Endothelial cell of hepatic sinusoid (primary cell): ENCODE measurements at regions not wholly inside any gene's neighbourhood (a gene's known extent, or its start where the extent isn't known, plus 50 kb on each side); places are given as distances from the start of the nearest gene placed in this dataset.

Experiments used
- in situ Hi-C: cut with HindIII; loops from 2 replicates; pipeline ENCODE4 v1.10.0; 2017; ENCODE audit warnings: low sequenced_read_pairs

DNA sequence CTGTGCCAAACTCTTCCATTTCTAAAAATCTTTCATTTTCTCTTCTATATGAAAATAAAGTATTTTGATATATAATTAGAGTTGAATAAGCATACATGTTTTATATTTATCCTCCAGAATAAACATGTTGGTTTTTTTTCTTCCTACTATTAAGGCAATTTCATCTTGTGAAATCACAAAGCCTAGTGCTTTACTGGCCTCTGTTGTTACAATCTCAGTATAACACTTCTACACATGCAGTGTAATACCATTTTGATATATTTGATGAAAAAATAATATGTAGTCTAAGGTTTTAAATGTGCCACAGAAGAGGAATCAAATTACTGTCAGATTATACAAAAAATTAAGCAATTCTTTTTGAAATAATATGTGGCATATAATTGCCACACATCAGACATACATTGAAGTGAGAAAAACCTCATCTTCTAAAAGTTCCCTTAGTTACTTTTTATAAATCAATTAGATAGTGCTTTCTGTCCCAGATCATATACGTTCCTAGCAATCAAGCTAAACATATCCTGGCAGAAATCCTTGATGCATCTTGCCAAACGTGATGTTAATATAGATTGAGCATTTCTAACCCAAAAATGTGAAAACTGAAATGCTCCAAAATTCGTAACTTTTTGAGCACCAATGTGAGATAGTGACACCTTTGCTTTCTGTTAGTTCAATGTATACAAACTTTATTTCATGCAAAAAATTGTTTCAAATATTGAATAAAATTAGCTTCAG lies 225.1 kb upstream of the MANEA start:
- in situ Hi-C loops = no loop called here

GRCh38 chr6:95354551-95354950 lies 222.8 kb upstream of the MANEA start:
- in situ Hi-C loops = no loop called here

DNA sequence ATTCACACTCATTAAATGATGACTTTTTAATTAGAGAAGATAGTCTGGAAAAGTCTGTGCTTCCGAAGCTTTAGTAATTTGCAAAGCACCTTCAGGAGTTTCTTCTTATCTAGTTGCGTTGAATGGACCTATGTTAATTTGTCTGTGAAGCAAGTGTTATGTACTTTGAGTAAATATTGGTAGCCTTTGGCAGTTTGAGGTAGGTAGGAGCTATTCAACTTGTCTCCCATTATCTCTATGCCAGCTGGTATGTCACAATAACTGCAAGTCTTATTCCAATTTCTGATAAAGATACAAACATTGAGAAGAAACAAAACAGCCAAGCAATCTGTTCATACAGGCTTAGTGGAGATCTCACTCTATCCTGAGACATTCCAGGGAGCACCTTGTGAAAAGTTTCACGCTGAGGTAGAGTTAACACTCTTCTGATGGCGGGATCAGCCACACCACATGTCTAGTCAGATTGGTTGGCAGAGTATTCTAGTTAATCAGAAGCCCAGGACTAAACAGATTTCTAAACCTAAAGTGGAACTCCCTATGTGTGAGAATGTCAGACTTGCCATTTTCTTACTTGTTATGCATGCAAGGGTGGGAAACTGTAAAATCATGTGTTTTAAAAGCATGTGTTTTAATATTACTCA lies 219.8 kb upstream of the MANEA start:
- in situ Hi-C loops = no loop called here

DNA sequence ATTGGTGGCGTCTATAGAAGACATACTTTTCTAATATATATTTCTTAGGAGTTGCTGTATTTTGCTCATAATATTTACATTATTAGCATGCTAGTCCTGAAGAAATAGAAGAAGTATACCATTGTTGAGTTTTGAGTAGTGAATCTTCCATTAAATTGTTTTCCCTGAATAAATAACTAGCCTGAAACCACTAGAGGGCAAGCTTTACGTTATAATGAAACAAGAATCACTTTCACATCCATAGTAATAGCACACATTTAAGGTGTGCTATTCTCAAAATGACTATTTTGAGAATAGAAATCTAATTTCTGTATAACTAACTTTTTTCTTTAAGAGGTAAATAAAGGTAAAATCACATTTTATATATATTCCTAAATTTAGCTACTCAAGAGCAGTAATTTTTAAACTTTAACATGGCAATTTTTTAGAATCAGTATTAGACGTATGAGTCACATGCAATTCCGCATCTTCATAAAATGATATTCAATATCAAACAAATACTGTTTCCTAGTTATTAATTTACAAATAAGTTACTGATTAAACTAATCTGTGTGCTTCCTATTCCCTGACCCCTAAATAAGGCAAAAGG lies 213.2 kb upstream of the MANEA start:
- in situ Hi-C loops = no loop called here

DNA sequence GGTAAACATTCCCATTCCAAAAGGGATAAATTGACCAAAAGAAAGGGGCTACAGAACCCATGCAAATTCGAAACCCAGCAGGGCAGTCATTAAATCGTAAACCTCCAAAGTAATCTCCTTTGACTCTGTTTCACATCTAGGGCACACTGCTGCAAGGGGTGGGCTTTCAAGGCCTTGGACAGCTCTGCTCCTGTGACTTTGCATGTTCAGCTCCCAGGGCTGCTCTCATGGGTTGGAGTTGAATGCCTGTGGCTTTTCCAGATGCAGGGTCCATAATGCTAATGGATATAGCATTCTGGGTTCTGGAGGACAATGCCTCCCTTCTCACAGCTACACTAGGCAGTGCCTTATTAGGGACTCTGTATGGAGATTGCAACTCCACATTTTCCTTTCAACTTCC lies 211.9 kb upstream of the MANEA start:
- in situ Hi-C loops = no loop called here

DNA sequence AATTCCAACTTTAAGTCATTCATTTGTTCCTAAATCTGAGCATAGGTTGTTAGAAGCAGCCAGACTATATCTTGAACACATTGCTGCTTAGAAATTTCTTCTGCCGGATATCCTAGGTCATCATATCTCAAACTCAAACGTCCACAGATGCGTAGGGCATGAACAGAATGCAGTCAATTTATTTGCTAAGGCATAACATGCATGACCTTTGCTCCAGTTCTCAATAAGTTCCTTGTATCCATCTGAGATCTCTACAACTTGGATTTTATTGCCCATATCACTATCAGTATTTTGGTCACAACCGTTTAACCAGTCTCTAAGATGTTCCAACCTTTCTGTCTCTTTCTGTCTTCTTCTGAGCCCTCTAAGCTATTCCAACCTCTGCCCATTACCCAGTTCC lies 210.9 kb upstream of the MANEA start:
- in situ Hi-C loops = no loop called here

DNA sequence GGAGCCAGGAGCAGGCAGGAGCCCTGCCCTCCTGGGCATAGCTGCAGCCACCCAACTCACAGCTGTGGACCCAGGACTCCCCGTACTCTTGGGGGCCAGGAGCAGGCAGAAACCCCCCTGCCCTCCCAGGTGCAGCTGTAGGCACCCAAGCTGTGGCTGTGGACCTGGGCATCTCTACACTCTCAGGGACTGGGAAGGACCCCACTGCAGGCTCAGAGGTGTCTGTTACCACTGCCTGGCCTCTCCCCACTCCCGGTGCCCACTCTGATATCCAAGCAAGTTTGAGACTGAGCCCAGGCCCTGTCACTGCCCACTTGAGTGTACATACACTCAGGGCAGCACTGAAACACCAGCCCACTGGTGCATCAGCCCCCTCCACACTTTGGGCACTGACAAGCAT lies 193.5 kb upstream of the MANEA start:
- in situ Hi-C loops = no loop called here

DNA sequence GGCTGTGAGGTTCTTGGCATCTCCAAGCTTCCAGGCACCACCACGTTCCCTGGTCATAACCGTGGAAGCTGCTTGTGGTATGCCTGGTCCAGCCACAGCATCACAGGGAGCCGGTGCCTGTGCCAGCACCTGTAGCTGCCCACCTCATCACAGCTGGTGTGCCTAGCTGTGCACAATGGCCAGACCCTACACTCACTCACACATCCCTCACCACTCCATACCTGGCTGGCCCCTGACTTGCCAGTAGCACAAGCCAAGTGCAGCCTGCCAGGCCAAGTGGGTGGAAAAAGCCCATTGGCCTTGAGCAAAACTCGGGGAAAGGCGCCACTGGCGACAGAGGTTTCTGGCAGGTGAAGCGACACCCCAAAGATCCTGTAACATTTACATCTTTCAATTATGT lies 192.3 kb upstream of the MANEA start:
- in situ Hi-C loops = no loop called here

GRCh38 chr6:95387845-95388244 lies 189.5 kb upstream of the MANEA start:
- in situ Hi-C loops = no loop called here

- in situ Hi-C loops = no loop called here
Measured at GRCh38 chr6:95404777-95405176, 172.6 kb upstream of the MANEA start.

DNA sequence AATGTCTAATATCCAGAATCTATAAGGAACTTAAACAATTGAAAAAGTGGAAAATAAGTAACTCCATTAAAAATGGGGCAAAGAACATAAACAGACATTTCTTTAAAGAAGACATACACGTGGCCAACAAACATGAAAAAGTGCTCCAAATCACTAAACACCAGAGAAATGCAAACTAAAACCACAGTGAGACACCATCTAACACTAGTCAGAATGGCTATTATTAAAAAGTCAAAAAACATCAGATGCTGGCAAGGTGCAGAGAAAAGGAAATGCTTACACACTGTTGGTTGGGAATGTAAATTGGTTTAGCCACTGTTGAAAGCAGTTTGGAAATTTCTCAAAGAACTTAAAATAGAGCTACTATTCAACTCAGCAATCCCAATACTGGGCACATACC lies 169.2 kb upstream of the MANEA start:
- in situ Hi-C loops = no loop called here

DNA sequence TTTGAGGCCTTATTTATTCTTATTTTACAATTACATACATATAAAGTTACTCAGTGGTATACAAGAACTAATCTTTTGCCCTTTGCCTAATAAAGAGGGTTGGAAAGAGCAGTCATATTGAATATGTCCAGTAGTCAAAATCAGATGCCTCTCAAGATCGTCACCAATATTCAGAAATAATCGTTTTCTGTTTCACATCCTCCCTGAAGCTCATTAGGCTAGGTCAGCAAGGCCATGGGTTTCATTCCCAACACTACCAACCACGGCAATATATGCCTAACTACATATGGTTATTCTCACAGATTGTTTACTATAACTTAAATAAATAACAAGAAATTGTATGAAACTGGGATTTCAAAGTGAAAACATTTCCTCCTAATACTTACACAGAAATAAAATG lies 167.2 kb upstream of the MANEA start:
- in situ Hi-C loops = no loop called here

GRCh38 chr6:95413789-95414188 lies 163.5 kb upstream of the MANEA start:
- in situ Hi-C loops = no loop called here

GRCh38 chr6:95417856-95418255 lies 159.5 kb upstream of the MANEA start:
- in situ Hi-C loops = no loop called here

GRCh38 chr6:95420792-95421191 lies 156.5 kb upstream of the MANEA start:
- in situ Hi-C loops = no loop called here

GRCh38 chr6:95423331-95423730 lies 154.0 kb upstream of the MANEA start:
- in situ Hi-C loops = no loop called here

DNA sequence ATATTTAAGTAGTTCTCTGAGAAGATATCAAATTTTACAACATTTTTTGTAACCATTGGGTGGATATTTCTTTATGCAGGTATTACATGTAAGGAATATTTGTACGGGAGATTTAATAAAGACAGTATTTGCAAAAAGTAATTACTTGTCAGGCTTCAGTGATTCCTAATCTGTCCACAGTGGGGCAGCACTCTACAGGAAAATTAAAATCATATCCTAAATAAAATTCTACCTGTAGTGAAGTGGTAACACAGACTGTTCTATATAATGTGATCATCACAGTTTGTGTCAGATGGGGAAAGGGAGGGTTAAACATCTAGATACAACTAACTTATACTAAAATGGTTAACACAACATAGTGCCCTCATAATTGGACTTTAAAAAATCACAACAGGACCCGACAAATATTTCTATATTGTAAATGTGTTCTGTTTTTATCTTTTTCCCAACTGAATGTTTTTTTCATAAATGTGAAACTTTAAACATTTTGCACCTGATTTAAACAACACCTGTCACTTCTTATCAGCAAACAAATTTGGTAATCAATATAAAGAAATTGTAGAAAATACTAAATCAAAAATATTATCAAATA lies 145.6 kb upstream of the MANEA start:
- in situ Hi-C loops = no loop called here

- in situ Hi-C loops = loop anchor here (5.0 kb wide), 1 partner anchor 47 kb away; no protein-coding TSS in a partner anchor
Measured at GRCh38 chr6:95439741-95440140, 137.6 kb upstream of the MANEA start.

DNA sequence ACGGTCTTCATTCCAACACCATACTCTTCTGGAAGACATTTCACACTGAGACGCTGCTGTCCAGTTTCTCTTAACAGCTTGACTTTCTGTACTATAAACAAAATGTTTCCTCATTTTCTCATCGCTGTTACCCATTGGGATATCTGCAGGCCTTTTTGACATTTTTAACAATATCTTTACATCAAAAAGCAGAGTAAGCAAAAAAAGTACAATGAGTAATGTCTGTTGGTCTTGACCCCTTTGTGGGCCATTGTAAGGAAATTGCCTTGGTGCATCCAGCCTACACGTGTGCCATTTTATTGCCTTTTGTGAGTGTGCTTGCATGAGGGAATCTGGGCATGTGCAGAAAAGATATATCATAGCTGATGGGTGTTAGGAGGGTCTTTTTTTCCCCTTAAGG lies 129.1 kb upstream of the MANEA start:
- in situ Hi-C loops = no loop called here

DNA sequence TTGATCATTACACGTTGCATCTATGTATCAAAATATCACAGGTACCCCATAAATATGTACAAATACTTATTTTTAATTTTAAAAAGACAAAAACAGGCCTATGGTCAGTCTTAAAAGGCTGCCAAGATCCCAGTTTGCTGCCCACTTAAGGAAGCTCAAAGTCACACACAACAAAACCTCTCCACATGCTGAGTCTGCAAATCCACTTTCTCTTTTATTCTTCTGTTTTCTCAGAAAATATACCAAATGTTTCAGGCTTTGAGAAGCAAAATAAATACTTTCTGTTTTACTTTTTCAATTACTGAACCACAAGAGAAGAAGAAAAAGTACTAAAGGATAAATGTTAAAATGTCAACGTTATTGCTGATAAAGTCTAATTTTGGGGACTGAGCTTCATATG lies 107.8 kb upstream of the MANEA start:
- in situ Hi-C loops = no loop called here

GRCh38 chr6:95478941-95479340 lies 98.4 kb upstream of the MANEA start:
- in situ Hi-C loops = no loop called here

GRCh38 chr6:95487817-95488216 lies 89.5 kb upstream of the MANEA start:
- in situ Hi-C loops = no loop called here
